H9 (cell line): ENCODE measurements at regions not wholly inside any gene's neighbourhood (a gene's known extent, or its start where the extent isn't known, plus 50 kb on each side); places are given as distances from the start of the nearest gene placed in this dataset.

ENCODE experiments used
- DNase-seq: peaks from one replicate; pipeline ENCODE4 v3.0.0-alpha.2; 2017
- H2AFZ ChIP-seq: one replicate; pipeline ENCODE4 v1.6.1; 2013; ENCODE audit warnings: mild to moderate bottlenecking, low read length, control low read depth, moderate library complexity
- H2AK5ac ChIP-seq: 2 replicates; pipeline ENCODE4 v1.6.1; 2013; ENCODE audit warnings: low read length, control low read depth, mixed read lengths; ENCODE audit not compliant: insufficient read length
- H2BK120ac ChIP-seq: one replicate; pipeline ENCODE4 v1.6.1; 2013; ENCODE audit warnings: low read depth, mild to moderate bottlenecking, low read length, control low read depth, inconsistent platforms; ENCODE audit not compliant: poor library complexity, severe bottlenecking
- H2BK12ac ChIP-seq: 2 replicates; pipeline ENCODE4 v1.6.1; 2013; ENCODE audit warnings: low read length, control low read depth, mixed read lengths, low read depth; ENCODE audit not compliant: insufficient read length
- H2BK15ac ChIP-seq: 2 replicates; pipeline ENCODE4 v1.6.1; 2013; ENCODE audit warnings: low read depth, low read length, control low read depth
- H2BK20ac ChIP-seq: one replicate; pipeline ENCODE4 v1.6.1; 2013; ENCODE audit warnings: low read depth, mild to moderate bottlenecking, low read length, control low read depth, inconsistent platforms; ENCODE audit not compliant: poor library complexity, severe bottlenecking
- H2BK5ac ChIP-seq: 2 replicates; pipeline ENCODE4 v1.6.1; 2013; ENCODE audit warnings: low read length, control low read depth, mixed read lengths; ENCODE audit not compliant: insufficient read length
- H3K14ac ChIP-seq: 2 replicates; pipeline ENCODE4 v1.6.1; 2013; ENCODE audit warnings: low read length, control low read depth; ENCODE audit not compliant: insufficient read depth
- H3K18ac ChIP-seq: 2 replicates; pipeline ENCODE4 v1.6.1; 2013; ENCODE audit warnings: low read depth, mild to moderate bottlenecking, mixed read lengths, low read length, control low read depth; ENCODE audit not compliant: insufficient read length
- H3K23ac ChIP-seq: 2 replicates; pipeline ENCODE4 v1.6.1; 2013; ENCODE audit warnings: low read length, control low read depth, mixed read lengths, low read depth; ENCODE audit not compliant: insufficient read length
- H3K23me2 ChIP-seq: 2 replicates; pipeline ENCODE4 v1.6.1; 2013; ENCODE audit warnings: low read depth, mild to moderate bottlenecking, mixed read lengths, low read length, control low read depth; ENCODE audit not compliant: insufficient read length, poor library complexity, severe bottlenecking
- H3K27ac ChIP-seq: 2 replicates; pipeline ENCODE4 v1.5.1; 2013; ENCODE audit warnings: low read length, control low read depth, mixed read lengths, low read depth; ENCODE audit not compliant: insufficient read length
- H3K27me3 ChIP-seq: 2 replicates; pipeline ENCODE4 v1.6.1; 2013; ENCODE audit warnings: low read length, control low read depth, inconsistent platforms; ENCODE audit not compliant: insufficient read depth
- H3K4ac ChIP-seq: 2 replicates; pipeline ENCODE4 v1.6.1; 2013; ENCODE audit warnings: low read depth, mild to moderate bottlenecking, control low read depth, inconsistent platforms, low read length, moderate library complexity
- H3K4me1 ChIP-seq: 2 replicates; pipeline ENCODE4 v1.6.1; 2013; ENCODE audit warnings: low read length, control low read depth, inconsistent platforms; ENCODE audit not compliant: insufficient read depth
- H3K4me2 ChIP-seq: 2 replicates; pipeline ENCODE4 v1.6.1; 2013; ENCODE audit warnings: low read length, control low read depth, mixed read lengths; ENCODE audit not compliant: insufficient read length, insufficient read depth
- H3K56ac ChIP-seq: 2 replicates; pipeline ENCODE4 v1.6.1; 2013; ENCODE audit warnings: low read depth, mild to moderate bottlenecking, mixed read lengths, low read length, control low read depth; ENCODE audit not compliant: insufficient read length
- H3K79me1 ChIP-seq: 2 replicates; pipeline ENCODE4 v1.6.1; 2013; ENCODE audit warnings: low read depth, mild to moderate bottlenecking, moderate library complexity, low read length, control low read depth, inconsistent platforms; ENCODE audit not compliant: insufficient read depth, poor library complexity, severe bottlenecking
- H3K79me2 ChIP-seq: 2 replicates; pipeline ENCODE4 v1.6.1; 2013; ENCODE audit warnings: low read length, control low read depth, inconsistent platforms; ENCODE audit not compliant: insufficient read depth
- H3K9ac ChIP-seq: 2 replicates; pipeline ENCODE4 v1.6.1; 2013; ENCODE audit warnings: low read length, control low read depth, mixed read lengths; ENCODE audit not compliant: insufficient read length; ENCODE audit errors: extremely low read depth
- H3K9me3 ChIP-seq: one replicate; pipeline ENCODE4 v1.6.1; 2013; ENCODE audit warnings: low read depth, low read length, inconsistent platforms; ENCODE audit not compliant: control insufficient read depth
- H3T11ph ChIP-seq: one replicate; pipeline ENCODE4 v1.6.1; 2013; ENCODE audit warnings: mild to moderate bottlenecking, low read length, control low read depth, inconsistent platforms
- H4K20me1 ChIP-seq: one replicate; pipeline ENCODE4 v1.6.1; 2013; ENCODE audit not compliant: control insufficient read depth, insufficient read length, insufficient read depth
- H4K5ac ChIP-seq: 2 replicates; pipeline ENCODE4 v1.6.1; 2013; ENCODE audit warnings: low read depth, mild to moderate bottlenecking, mixed read lengths, low read length, control low read depth; ENCODE audit not compliant: insufficient read length
- H4K8ac ChIP-seq: replicated peaks from 2 replicates; pipeline ENCODE4 v1.6.1; 2013; ENCODE audit warnings: low read length, control low read depth, mixed read lengths, low read depth; ENCODE audit not compliant: insufficient read length
- H4K91ac ChIP-seq: 2 replicates; pipeline ENCODE4 v1.6.1; 2013; ENCODE audit warnings: low read depth, mild to moderate bottlenecking, moderate library complexity, mixed read lengths, low read length, control low read depth; ENCODE audit not compliant: insufficient read length
- H3K27ac Mint-ChIP-seq, 3 experiments: 2 replicates in 2 of 3; 3 replicates in 1 of 3; pipeline ENCODE4 v1.8.0; 2020 to 2021; ENCODE audit warnings: mixed read lengths in 3 of 3, mild to moderate bottlenecking in 1 of 3, moderate library complexity in 1 of 3
- H3K27me3 Mint-ChIP-seq: 2 replicates; pipeline ENCODE4 v1.8.0; 2021; ENCODE audit warnings: low read depth, mild to moderate bottlenecking, moderate library complexity, mixed read lengths
- H3K36me3 Mint-ChIP-seq, 3 experiments: 2 replicates in 2 of 3; 3 replicates in 1 of 3; pipeline ENCODE4 v1.8.0; 2020 to 2021; ENCODE audit warnings: low read depth in 3 of 3, mixed read lengths in 3 of 3; ENCODE audit not compliant: insufficient read depth in 1 of 3
- H3K4me1 Mint-ChIP-seq, 2 experiments: 2 replicates each; pipeline ENCODE4 v1.8.0; 2020; ENCODE audit warnings: mixed read lengths in 2 of 2
- H3K4me3 Mint-ChIP-seq, 2 experiments: 2 replicates in 1 of 2; 3 replicates in 1 of 2; pipeline ENCODE4 v1.8.0; 2020 to 2021; ENCODE audit warnings: mild to moderate bottlenecking in 2 of 2, mixed read lengths in 2 of 2, moderate library complexity in 1 of 2
- H3K9me3 Mint-ChIP-seq, 2 experiments: 2 replicates in 1 of 2; 3 replicates in 1 of 2; pipeline ENCODE4 v1.8.0; 2020; ENCODE audit warnings: mild to moderate bottlenecking in 2 of 2, mixed read lengths in 2 of 2, moderate library complexity in 1 of 2
- WGBS: extraction: QIAGEN DNeasy Blood & Tissue Kit; methylation state at CpG from one replicate; pipeline ENCODE4 v1.1.7; 2013; ENCODE audit warnings: missing lambda C conversion rate, low lambda C conversion rate, mixed read lengths; ENCODE audit not compliant: insufficient read length; ENCODE audit errors: extremely low coverage; 5-methylcytosine and 5-hydroxymethylcytosine counted together
- TF ChIP-seq, protein P1 (sequence below): fragments of 200-600 bp; sonication (generic); conservative IDR thresholded peaks from 3 replicates; pipeline ENCODE4 v1.8.0; 2021; ENCODE audit warnings: antibody characterized with exemption, mild to moderate bottlenecking

DNA sequence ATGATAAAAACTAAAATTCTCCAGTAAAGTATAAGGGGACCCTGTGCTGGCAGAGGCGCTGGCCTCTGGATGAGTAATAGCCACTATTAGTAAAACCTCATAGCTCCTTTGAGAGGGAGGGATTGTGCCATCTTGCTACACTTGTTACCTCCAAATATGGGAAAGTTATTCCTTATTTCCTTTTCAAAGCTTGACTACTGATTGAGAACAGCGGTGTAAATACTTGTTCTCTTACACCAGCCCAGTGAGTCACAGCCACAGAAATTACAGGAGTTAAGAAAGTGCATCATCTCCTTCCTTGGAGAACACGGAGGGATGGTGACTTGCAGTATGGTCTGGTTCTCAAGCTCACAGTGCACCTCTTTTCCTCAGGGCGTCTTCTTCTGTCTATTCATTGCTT lies 379.0 kb downstream of the EFNB2 start:
- H3K27me3 Mint-ChIP-seq, result no peaks in the 10 kb centered on the region
- no peaks in the 10 kb centered on the region; a peak in 2 of 7 replicates for H3K36me3 Mint-ChIP-seq
- no peak overlapping the region for H3K14ac ChIP-seq
- TF ChIP-seq, protein P1, sequence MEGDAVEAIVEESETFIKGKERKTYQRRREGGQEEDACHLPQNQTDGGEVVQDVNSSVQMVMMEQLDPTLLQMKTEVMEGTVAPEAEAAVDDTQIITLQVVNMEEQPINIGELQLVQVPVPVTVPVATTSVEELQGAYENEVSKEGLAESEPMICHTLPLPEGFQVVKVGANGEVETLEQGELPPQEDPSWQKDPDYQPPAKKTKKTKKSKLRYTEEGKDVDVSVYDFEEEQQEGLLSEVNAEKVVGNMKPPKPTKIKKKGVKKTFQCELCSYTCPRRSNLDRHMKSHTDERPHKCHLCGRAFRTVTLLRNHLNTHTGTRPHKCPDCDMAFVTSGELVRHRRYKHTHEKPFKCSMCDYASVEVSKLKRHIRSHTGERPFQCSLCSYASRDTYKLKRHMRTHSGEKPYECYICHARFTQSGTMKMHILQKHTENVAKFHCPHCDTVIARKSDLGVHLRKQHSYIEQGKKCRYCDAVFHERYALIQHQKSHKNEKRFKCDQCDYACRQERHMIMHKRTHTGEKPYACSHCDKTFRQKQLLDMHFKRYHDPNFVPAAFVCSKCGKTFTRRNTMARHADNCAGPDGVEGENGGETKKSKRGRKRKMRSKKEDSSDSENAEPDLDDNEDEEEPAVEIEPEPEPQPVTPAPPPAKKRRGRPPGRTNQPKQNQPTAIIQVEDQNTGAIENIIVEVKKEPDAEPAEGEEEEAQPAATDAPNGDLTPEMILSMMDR, result no peak
- peak overlapping the region; percentile 46 for H3K18ac ChIP-seq
- no peaks in the 10 kb centered on the region for H3K79me1 ChIP-seq
- no peak overlapping the region for H3K4me2 ChIP-seq
- no peaks in the 10 kb centered on the region for H3K23me2 ChIP-seq
- H3K27ac Mint-ChIP-seq, result 0 out of 7 replicates have a peak overlapping the region, but pooled peaks of 1 of the 3 experiments have one; percentile 74
- no peak overlapping the region for H3K9ac ChIP-seq
- H3K79me2 ChIP-seq, result no peaks in the 10 kb centered on the region
- H3K9me3 ChIP-seq, result no peaks in the 10 kb centered on the region
- peaks cover 3% of the 10 kb centered on the region; the same call in 1 of the 2 replicates for H3K4me1 ChIP-seq
- no peaks in the 10 kb centered on the region for H3K9me3 Mint-ChIP-seq
- H2BK15ac ChIP-seq, result no peak overlapping the region
- H3K4me1 Mint-ChIP-seq, result peaks cover 16 to 22% of the 10 kb centered on the region in 2 experiments
- H2BK5ac ChIP-seq, result no peak overlapping the region
- H3T11ph ChIP-seq, result no peak overlapping the region
- no peaks in the 10 kb centered on the region for H4K20me1 ChIP-seq
- H2BK12ac ChIP-seq, result no peak overlapping the region
- H2BK120ac ChIP-seq, result no peak overlapping the region
- DNase-seq, result no peak
- H2AK5ac ChIP-seq, result no peak overlapping the region
- H4K5ac ChIP-seq, result no peak overlapping the region
- no peak overlapping the region for H3K27ac ChIP-seq
- H3K23ac ChIP-seq, result no peak overlapping the region
- no peak overlapping the region for H2AFZ ChIP-seq
- H3K4me3 Mint-ChIP-seq, result no peak overlapping the region
- H2BK20ac ChIP-seq, result no peak overlapping the region
- no peaks in the 10 kb centered on the region for H3K27me3 ChIP-seq
- no CpG with 5 or more reads among the region's 4 CpGs for WGBS
- no peak overlapping the region for H3K4ac ChIP-seq
- H3K56ac ChIP-seq, result no peak overlapping the region
- no peak overlapping the region for H4K8ac ChIP-seq
- H4K91ac ChIP-seq, result no peak overlapping the region
